Erythroblast (primary cell): ENCODE measurements at regions not wholly inside any gene's neighbourhood (a gene's known extent, or its start where the extent isn't known, plus 50 kb on each side); places are given as distances from the start of the nearest gene placed in this dataset.

Experiments used
- GATA1 ChIP-seq: IDR thresholded peaks from 2 replicates; pipeline ENCODE4 v1.6.1; 2011; ENCODE audit warnings: low read depth, mild to moderate bottlenecking, control low read depth, low read length, moderate library complexity
- POLR2A ChIP-seq: IDR thresholded peaks from 2 replicates; pipeline ENCODE4 v1.6.1; 2011; ENCODE audit warnings: mild to moderate bottlenecking, low read length

- TF ChIP-seq POLR2A (no peak), GATA1 (no peak)
Measured at GRCh38 chr3:127092776-127093175, 100.2 kb upstream of the PRR23E start.
